C4-2B (cell line): ENCODE measurements at regions not wholly inside any gene's neighbourhood (a gene's known extent, or its start where the extent isn't known, plus 50 kb on each side); places are given as distances from the start of the nearest gene placed in this dataset.

Experiments used
- ZFX ChIP-seq: fragments of 450-650 bp; IDR thresholded peaks from 2 replicates; pipeline ENCODE4 v1.6.1; 2017
- TF ChIP-seq, protein P1 (sequence below): fragments of 450-650 bp; conservative IDR thresholded peaks from 2 replicates; pipeline ENCODE4 v1.5.1; 2017; ENCODE audit warnings: mild to moderate bottlenecking

DNA sequence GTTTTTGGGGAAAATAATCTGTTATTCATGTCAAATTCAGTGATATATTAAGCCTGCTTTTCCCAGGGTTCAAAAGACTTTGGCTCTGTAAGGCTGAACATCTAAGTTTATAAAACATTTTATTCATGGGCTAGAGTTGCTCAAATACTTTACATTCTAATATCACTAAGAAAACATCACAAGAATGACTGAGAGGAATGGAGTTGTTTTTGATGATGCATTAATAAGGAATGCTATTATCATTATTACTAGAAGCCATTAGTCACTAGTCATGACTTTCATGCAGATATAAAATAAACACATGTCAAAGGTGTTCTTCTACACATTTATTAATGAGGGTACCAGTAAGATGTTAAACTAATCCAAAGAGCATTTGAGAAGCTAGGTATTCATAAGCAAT, 185.5 kb upstream of the KCNN2 start:
- TF ChIP-seq, protein P1, sequence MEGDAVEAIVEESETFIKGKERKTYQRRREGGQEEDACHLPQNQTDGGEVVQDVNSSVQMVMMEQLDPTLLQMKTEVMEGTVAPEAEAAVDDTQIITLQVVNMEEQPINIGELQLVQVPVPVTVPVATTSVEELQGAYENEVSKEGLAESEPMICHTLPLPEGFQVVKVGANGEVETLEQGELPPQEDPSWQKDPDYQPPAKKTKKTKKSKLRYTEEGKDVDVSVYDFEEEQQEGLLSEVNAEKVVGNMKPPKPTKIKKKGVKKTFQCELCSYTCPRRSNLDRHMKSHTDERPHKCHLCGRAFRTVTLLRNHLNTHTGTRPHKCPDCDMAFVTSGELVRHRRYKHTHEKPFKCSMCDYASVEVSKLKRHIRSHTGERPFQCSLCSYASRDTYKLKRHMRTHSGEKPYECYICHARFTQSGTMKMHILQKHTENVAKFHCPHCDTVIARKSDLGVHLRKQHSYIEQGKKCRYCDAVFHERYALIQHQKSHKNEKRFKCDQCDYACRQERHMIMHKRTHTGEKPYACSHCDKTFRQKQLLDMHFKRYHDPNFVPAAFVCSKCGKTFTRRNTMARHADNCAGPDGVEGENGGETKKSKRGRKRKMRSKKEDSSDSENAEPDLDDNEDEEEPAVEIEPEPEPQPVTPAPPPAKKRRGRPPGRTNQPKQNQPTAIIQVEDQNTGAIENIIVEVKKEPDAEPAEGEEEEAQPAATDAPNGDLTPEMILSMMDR: no peak
- TF ChIP-seq ZFX: no peak
